ENCODE measurements at regions not wholly inside any gene's neighbourhood (a gene's known extent, or its start where the extent isn't known, plus 50 kb on each side); places are given as distances from the start of the nearest gene placed in this dataset.

GRCh38 chr7:17611611-17612010 lies 313.2 kb downstream of the AHR start:
- no peak for DNase-seq

- DNase-seq, result no peak
Observed at GRCh38 chr7:17613338-17614041, 315.0 kb downstream of the AHR start.

- DNase-seq, result no peak
Observed at GRCh38 chr7:17617380-17617779, 318.9 kb downstream of the AHR start.

DNA sequence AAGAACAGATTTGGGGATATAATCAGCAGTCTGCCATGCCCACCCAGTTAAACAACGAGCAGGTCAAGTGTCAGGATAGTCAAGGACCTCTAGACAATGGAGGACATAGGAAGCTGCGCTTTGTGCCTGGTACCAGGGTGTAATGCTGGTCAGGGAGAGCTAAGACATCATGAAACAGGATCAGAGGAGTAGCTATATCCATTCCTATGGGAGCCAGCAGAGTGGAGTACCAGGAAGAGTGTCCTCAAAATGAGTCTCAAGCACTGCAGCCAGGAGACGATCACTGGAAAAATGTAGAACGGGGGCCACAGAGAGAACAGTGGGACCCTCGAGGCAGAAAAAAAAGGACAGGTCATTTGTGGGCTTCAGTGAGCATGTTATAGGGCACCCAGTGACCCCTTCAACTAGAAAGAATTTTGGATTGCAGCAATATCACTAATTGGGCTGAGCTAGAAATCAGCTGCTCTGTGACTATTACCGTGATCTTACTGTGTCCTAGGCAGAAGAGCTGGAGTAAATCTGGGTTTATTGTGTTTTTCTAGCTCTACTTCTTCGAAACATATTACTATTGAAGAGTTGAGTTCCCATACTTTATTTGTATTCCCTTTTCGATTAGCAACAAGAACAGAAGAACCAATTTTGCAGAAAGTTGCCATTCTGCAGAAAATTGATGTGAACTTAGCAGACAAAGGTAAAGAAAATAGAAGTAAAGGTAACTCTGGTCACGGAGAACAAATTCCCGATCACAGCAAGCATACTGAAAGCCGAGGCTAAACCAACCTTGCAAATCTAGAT lies 319.6 kb downstream of the AHR start:
- DNase-seq, result no peak

DNA sequence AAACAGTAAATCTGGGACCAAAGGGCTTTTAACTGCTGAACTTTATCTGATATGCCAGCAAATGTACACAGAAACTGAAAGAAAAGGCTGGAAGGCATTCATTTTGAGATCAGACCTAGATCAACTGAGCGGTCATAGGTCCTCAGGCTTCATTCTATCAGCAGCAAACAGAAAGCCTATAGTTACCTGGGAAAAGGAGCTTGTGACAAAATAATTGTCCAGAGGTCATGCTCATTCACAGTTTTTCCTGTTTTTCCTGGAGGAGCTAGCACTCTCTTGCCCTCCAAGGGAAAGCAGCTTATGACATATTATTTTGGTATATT lies 320.2 kb downstream of the AHR start:
- DNase-seq, result no peak

- no peak for DNase-seq
Observed at GRCh38 chr7:17619196-17619818, 320.9 kb downstream of the AHR start.

DNA sequence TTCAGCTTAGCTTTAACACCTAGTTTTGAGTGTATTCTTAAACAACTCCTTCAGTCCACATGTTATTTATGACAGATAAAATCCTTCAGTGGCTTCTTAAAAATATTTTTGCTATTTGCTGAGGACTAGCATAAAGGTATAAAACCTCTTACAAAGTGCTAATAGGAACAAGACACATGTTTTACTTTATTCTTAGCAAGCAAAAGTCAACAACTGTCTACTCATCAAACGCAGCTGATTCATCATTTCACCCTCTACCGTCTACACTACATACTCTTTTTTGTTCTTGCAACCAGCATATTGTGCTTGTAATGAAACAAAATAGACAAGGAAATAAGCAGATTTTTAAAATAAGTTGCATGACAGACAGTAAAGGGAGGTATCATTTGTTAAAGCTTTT lies 319.7 kb downstream of the SNX13 start:
- no peak for DNase-seq

DNA sequence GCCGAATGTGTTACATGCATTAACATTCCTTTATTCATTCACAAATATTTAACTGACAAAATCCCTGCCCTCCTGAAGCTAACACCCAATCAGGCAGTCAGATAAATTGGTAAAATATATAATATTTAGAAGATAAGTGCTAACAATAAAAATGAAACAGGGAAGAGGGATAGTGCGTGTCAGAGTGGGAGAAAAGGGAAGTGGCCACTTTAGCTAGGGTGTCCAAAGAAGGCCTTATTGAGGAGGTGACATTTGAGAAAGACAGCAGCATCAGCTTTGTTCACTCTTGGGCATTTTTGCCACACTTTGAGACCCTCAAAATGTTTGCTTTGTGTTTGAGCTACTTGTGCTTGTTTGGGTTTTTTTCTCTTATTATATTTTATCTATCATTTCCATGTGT lies 317.8 kb downstream of the SNX13 start:
- DNase-seq, result peak; percentile 35 to 43

GRCh38 chr7:17623546-17624185 lies 316.6 kb downstream of the SNX13 start:
- no peak for DNase-seq

DNA sequence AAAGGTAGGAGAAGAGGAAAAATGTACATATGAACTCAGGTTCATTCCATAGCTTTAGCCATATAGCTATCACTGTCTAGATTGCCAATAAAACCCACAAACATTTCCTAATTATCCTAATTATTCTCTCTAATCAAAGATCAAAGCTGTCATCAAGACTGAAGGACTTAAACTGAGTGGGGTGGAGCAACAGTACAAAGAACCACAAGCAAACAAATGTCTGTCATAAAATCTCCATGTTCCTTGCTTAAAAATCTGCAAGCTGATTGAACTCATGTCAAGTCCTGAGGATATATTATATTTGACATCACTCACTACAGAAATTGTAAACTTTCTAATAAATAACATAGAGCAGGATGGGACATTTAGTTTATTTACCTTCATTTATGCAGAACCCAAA lies 315.9 kb downstream of the SNX13 start:
- no peak for DNase-seq

- no peak for DNase-seq
Observed at GRCh38 chr7:17625043-17625442, 315.3 kb downstream of the SNX13 start.

DNA sequence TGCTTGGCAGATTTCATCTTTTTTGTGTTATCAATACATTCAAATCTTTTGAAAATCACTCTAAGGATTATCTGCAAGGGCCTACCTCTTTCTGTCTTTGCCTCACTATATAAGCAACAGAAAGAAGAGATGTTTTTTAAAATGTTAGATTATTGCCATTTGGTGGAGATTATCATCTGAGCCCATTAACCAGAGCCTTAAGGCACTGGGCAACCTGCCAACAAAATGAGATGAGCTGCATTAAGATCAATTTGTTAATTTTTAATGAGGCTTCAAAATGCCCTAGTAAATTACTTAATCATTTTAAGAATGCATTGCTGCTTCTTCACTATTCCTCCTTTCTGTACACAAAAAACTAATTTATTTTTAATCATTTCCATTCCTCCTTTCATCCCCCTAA lies 314.1 kb downstream of the SNX13 start:
- no peak for DNase-seq

DNA sequence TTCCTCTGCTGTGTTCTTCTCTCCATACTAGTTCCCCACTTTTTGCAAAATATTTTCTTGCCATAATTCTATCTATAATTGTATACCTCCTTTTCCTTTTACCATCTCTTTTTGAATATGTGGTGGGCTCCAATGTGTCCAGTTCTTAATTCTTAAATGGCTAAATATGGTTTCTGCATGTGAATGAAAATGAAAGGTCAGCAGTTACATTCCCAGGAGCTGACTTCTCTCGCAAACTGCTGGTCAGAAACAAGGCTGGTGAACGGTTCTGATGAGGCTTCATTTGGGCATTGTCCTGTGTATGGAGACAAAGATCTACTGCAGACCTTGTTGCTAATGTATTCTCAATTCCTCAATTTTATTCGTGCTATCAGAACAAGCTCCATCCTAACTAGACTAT lies 309.2 kb downstream of the SNX13 start:
- no peak for DNase-seq

DNA sequence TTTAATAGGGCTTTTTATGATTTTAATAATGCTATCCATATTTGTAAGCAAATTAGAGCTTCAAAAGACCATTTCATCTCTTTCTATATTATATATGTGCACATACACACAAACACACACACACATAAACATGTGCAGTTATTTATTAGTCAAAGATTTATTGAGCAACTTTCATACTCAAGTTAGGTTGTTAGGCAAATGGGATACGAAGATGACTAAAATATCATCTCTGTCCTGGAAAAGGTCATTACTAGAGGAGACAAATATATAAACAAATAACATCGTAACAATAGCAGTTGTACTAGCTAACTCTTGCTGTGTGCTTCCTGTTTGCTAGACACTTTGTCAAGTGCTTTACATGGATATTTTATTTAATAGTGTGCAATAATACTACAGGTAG lies 307.9 kb downstream of the SNX13 start:
- peak in 1 of 2 donors; percentile 8 for DNase-seq

- peak; percentile 77 to 84 for DNase-seq
Observed at GRCh38 chr7:17633067-17633466, 307.2 kb downstream of the SNX13 start.

DNA sequence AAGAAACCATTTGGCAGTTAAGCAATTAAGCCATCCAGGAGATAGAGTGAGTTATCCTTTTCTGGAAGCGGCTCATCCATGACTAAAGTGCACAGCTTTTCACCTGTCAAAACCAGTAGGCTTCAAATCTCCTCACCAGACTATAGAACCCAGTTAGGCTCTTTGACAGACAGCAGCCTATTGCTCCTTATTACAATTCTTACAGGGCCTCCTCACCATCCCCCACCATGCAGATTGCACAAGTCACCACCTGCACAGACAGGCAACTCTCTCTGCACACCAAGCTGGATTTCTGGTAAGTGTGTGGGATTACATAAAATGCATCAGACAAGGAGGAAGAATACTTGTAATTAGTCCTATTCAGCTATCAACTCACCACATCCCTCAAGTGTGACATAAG lies 301.6 kb downstream of the SNX13 start:
- DNase-seq, result no peak

DNA sequence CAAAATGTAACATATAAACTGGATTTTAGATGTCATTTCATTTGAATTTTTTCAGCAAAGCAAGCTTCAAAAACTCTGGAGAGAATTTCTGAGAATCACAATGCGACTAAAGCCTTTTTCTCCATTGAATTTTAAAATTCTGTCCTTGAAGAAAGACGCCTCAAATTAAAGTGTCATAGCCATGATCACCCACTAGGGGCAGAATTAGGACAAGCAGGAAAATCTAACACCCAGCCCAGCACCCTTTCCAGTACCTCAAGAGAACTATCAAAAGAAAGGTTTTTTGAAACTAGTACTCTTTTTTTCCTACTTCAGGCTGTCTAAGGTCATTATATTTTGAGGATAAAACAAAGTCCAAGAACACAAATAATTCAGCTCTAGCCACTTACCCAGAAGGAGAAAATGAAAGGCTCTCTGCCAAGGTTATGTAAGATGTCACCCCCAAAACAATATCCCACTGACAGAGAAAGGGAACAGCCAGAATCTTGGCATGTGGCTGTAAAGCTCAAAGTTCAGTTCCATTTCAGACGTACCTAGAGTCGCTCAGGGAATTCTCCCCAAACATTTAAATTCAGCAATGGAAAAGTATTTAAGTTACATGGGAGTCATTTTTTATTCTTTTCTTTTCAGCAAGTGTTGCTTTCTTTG lies 299.4 kb downstream of the SNX13 start:
- DNase-seq, result peak; percentile 40 to 53

GRCh38 chr7:17645500-17645899 lies 294.8 kb downstream of the SNX13 start:
- DNase-seq, result no peak

DNA sequence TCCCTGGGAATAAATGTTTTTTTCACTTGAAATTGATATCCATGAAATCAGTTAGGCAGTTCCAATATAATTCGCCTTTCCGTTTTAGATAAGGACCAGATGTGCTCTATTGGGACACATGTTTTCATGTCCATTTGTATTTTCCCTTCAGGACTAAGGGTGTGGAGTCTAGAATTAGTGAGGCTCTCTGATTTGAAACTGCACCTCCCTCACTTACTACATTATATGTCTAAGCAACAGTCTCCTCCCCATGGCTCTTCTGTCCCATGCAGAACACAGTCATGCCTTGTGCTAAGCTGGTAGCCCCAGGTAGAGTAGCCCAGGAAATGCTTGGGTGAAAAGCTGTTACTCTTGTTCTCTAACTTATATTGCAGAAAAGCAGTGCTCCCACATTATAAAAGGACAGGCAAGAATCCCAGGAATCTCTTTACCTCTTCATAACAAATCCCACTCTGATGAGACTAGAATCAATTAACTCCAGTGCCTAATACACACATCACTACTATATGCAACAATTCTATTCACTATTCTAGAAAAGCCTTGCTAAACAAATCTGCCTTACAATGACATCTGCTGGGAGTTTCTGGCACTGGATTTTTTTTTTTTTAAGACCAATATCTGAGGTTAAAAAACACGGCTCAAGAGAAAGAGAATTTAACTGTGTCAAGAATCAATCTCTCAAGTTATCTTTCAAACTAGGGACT lies 293.9 kb downstream of the SNX13 start:
- peak in 1 of 2 donors; percentile 15 for DNase-seq

DNA sequence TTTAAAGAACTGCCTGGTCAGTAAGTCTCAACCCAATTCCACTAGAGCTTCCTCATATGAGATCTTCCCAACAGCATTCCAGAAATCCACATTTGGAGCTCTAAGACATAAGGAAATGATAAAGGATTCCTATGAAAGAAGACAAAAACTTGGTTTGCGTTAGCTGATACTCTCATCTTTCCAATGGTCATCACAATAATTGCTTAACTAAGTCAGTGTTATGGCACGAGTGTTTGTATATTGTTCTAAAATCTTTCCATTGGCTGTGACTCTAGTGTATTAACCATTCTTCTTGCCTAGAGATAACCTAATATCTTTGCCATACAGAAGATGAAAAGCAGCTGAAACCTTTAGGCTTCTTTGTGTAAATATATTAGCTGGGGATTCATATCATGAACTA lies 289.0 kb downstream of the SNX13 start:
- DNase-seq, result no peak

GRCh38 chr7:17651863-17652385 lies 288.4 kb downstream of the SNX13 start:
- DNase-seq, result no peak

DNA sequence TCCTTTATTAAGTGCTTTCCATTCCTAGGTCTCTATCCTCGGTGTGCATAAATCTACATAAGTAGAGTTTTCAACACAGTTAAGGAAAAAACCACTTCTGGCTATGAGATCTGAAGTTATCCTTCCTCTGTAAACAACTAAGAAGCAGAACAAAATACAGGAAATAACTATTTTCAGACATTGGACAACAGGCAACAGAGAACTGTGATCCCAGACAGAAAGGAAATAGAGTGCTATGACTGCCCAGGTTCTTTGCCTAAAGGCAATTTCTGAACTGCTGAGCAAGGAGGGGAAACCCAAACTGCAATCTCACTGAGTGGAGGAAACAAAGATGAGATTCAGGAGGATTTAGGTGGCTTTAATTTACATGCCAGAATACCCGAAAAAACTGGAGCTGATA lies 285.4 kb downstream of the SNX13 start:
- peak; percentile 50 to 59 for DNase-seq

All from inflammatory macrophage (primary cell).